ENCODE measurements at regions not wholly inside any gene's neighbourhood (a gene's known extent, or its start where the extent isn't known, plus 50 kb on each side); places are given as distances from the start of the nearest gene placed in this dataset.

GRCh38 chr3:147875498-147875897 is 466.3 kb downstream of the ZIC1 start:
- Histone ChIP-seq H3K27ac (ENCODE audit: low read length) (no peak overlapping the region), H3K4me3 (ENCODE audit: low read length) (no peak overlapping the region), H3K9me3 (ENCODE audit: insufficient read depth, low read depth, low read length) (peaks cover 13% of the 10 kb centered on the region; the same call in 1 of the 2 replicates), H3K36me3 (ENCODE audit: insufficient read depth, low read depth, low read length) (no peaks in the 10 kb centered on the region), H3K27me3 (ENCODE audit: insufficient read depth, low read length) (no peaks in the 10 kb centered on the region), H3K9ac (ENCODE audit: low read depth, low read length) (no peak overlapping the region), H3K4me1 (ENCODE audit: insufficient read depth, low read length) (no peaks in the 10 kb centered on the region)

GRCh38 chr3:147881933-147882332 is 472.8 kb downstream of the ZIC1 start:
- no peak overlapping the region for H3K9ac ChIP-seq (ENCODE audit: low read depth, low read length)
- H3K4me1 ChIP-seq (ENCODE audit: insufficient read depth, low read length) = no peaks in the 10 kb centered on the region
- H3K4me3 ChIP-seq (ENCODE audit: low read length) = no peak overlapping the region
- H3K27me3 ChIP-seq (ENCODE audit: insufficient read depth, low read length) = no peaks in the 10 kb centered on the region
- H3K36me3 ChIP-seq (ENCODE audit: insufficient read depth, low read depth, low read length) = no peaks in the 10 kb centered on the region
- H3K9me3 ChIP-seq (ENCODE audit: insufficient read depth, low read depth, low read length) = peaks cover 50% of the 10 kb centered on the region
- no peak overlapping the region for H3K27ac ChIP-seq (ENCODE audit: low read length)

- no peaks in the 10 kb centered on the region for H3K4me1 ChIP-seq (ENCODE audit: insufficient read depth, low read length)
- H3K9me3 ChIP-seq (ENCODE audit: insufficient read depth, low read depth, low read length) = peaks cover 23% of the 10 kb centered on the region
Observed at GRCh38 chr3:147886879-147887278, 477.7 kb downstream of the ZIC1 start.

GRCh38 chr3:147887797-147888196 is 478.6 kb downstream of the ZIC1 start:
- H3K27ac ChIP-seq (ENCODE audit: low read length) = no peak overlapping the region
- H3K27me3 ChIP-seq (ENCODE audit: insufficient read depth, low read length) = no peaks in the 10 kb centered on the region
- no peak overlapping the region for H3K4me3 ChIP-seq (ENCODE audit: low read length)
- peaks cover 14% of the 10 kb centered on the region for H3K9me3 ChIP-seq (ENCODE audit: insufficient read depth, low read depth, low read length)
- H3K4me1 ChIP-seq (ENCODE audit: insufficient read depth, low read length) = no peaks in the 10 kb centered on the region
- no peak overlapping the region for H3K9ac ChIP-seq (ENCODE audit: low read depth, low read length)
- H3K36me3 ChIP-seq (ENCODE audit: insufficient read depth, low read depth, low read length) = no peaks in the 10 kb centered on the region

More at GRCh38 chr3:147886879-147887278, 477.7 kb downstream of the ZIC1 start:
- Histone ChIP-seq H3K36me3 (ENCODE audit: insufficient read depth, low read depth, low read length) (no peaks in the 10 kb centered on the region), H3K4me3 (ENCODE audit: low read length) (no peak overlapping the region), H3K9ac (ENCODE audit: low read depth, low read length) (no peak overlapping the region), H3K27me3 (ENCODE audit: insufficient read depth, low read length) (no peaks in the 10 kb centered on the region), H3K27ac (ENCODE audit: low read length) (no peak overlapping the region)

- H3K27me3 ChIP-seq (ENCODE audit: insufficient read depth, low read length) = no peaks in the 10 kb centered on the region
- no peak overlapping the region for H3K27ac ChIP-seq (ENCODE audit: low read length)
- no peak overlapping the region for H3K4me3 ChIP-seq (ENCODE audit: low read length)
- H3K36me3 ChIP-seq (ENCODE audit: insufficient read depth, low read depth, low read length) = no peaks in the 10 kb centered on the region
- H3K4me1 ChIP-seq (ENCODE audit: insufficient read depth, low read length) = no peaks in the 10 kb centered on the region
- no peaks in the 10 kb centered on the region for H3K9me3 ChIP-seq (ENCODE audit: insufficient read depth, low read depth, low read length)
- no peak overlapping the region for H3K9ac ChIP-seq (ENCODE audit: low read depth, low read length)
Observed at GRCh38 chr3:147890114-147890513, 480.9 kb downstream of the ZIC1 start.

GRCh38 chr3:147895509-147895908 is 486.3 kb downstream of the ZIC1 start:
- Histone ChIP-seq H3K27me3 (ENCODE audit: insufficient read depth, low read length) (no peaks in the 10 kb centered on the region), H3K36me3 (ENCODE audit: insufficient read depth, low read depth, low read length) (no peaks in the 10 kb centered on the region), H3K4me1 (ENCODE audit: insufficient read depth, low read length) (no peaks in the 10 kb centered on the region), H3K27ac (ENCODE audit: low read length) (no peak overlapping the region), H3K9ac (ENCODE audit: low read depth, low read length) (no peak overlapping the region), H3K9me3 (ENCODE audit: insufficient read depth, low read depth, low read length) (peaks cover 1% of the 10 kb centered on the region; the same call in 1 of the 2 replicates), H3K4me3 (ENCODE audit: low read length) (no peak overlapping the region)

GRCh38 chr3:147900851-147901250 is 491.7 kb downstream of the ZIC1 start:
- Histone ChIP-seq H3K4me1 (ENCODE audit: insufficient read depth, low read length) (no peaks in the 10 kb centered on the region), H3K36me3 (ENCODE audit: insufficient read depth, low read depth, low read length) (no peaks in the 10 kb centered on the region), H3K9me3 (ENCODE audit: insufficient read depth, low read depth, low read length) (peaks cover 8% of the 10 kb centered on the region; the same call in 1 of the 2 replicates), H3K27ac (ENCODE audit: low read length) (no peak overlapping the region), H3K27me3 (ENCODE audit: insufficient read depth, low read length) (no peaks in the 10 kb centered on the region), H3K9ac (ENCODE audit: low read depth, low read length) (no peak overlapping the region), H3K4me3 (ENCODE audit: low read length) (no peak overlapping the region)

GRCh38 chr3:147903026-147903425 is 493.9 kb downstream of the ZIC1 start:
- Histone ChIP-seq H3K4me1 (ENCODE audit: insufficient read depth, low read length) (no peaks in the 10 kb centered on the region), H3K27ac (ENCODE audit: low read length) (no peak overlapping the region), H3K27me3 (ENCODE audit: insufficient read depth, low read length) (no peaks in the 10 kb centered on the region), H3K4me3 (ENCODE audit: low read length) (no peak overlapping the region), H3K9ac (ENCODE audit: low read depth, low read length) (no peak overlapping the region; the same call in 1 of the 2 replicates), H3K36me3 (ENCODE audit: insufficient read depth, low read depth, low read length) (no peaks in the 10 kb centered on the region), H3K9me3 (ENCODE audit: insufficient read depth, low read depth, low read length) (peaks cover 8% of the 10 kb centered on the region; the same call in 1 of the 2 replicates)

GRCh38 chr3:147904421-147904820 is 495.3 kb downstream of the ZIC1 start:
- Histone ChIP-seq H3K4me3 (ENCODE audit: low read length) (no peak overlapping the region), H3K27me3 (ENCODE audit: insufficient read depth, low read length) (no peaks in the 10 kb centered on the region), H3K4me1 (ENCODE audit: insufficient read depth, low read length) (no peaks in the 10 kb centered on the region), H3K9me3 (ENCODE audit: insufficient read depth, low read depth, low read length) (peaks cover 8% of the 10 kb centered on the region; the same call in 1 of the 2 replicates), H3K9ac (ENCODE audit: low read depth, low read length) (no peak overlapping the region), H3K27ac (ENCODE audit: low read length) (no peak overlapping the region), H3K36me3 (ENCODE audit: insufficient read depth, low read depth, low read length) (no peaks in the 10 kb centered on the region)

GRCh38 chr3:147906285-147906684 is 497.1 kb downstream of the ZIC1 start:
- Histone ChIP-seq H3K4me3 (ENCODE audit: low read length) (no peak overlapping the region), H3K4me1 (ENCODE audit: insufficient read depth, low read length) (no peaks in the 10 kb centered on the region), H3K27me3 (ENCODE audit: insufficient read depth, low read length) (no peaks in the 10 kb centered on the region)

GRCh38 chr3:147914532-147914931 is 505.4 kb downstream of the ZIC1 start:
- Histone ChIP-seq H3K27ac (ENCODE audit: low read length) (no peak overlapping the region), H3K9ac (ENCODE audit: low read depth, low read length) (no peak overlapping the region), H3K4me3 (ENCODE audit: low read length) (no peak overlapping the region), H3K27me3 (ENCODE audit: insufficient read depth, low read length) (no peaks in the 10 kb centered on the region), H3K9me3 (ENCODE audit: insufficient read depth, low read depth, low read length) (no peaks in the 10 kb centered on the region), H3K36me3 (ENCODE audit: insufficient read depth, low read depth, low read length) (no peaks in the 10 kb centered on the region), H3K4me1 (ENCODE audit: insufficient read depth, low read length) (no peaks in the 10 kb centered on the region)

More at GRCh38 chr3:147906285-147906684, 497.1 kb downstream of the ZIC1 start:
- Histone ChIP-seq H3K9ac (ENCODE audit: low read depth, low read length) (no peak overlapping the region), H3K27ac (ENCODE audit: low read length) (no peak overlapping the region), H3K36me3 (ENCODE audit: insufficient read depth, low read depth, low read length) (no peaks in the 10 kb centered on the region), H3K9me3 (ENCODE audit: insufficient read depth, low read depth, low read length) (no peaks in the 10 kb centered on the region)

- no peak overlapping the region for H3K27ac ChIP-seq (ENCODE audit: low read length)
- no peaks in the 10 kb centered on the region for H3K36me3 ChIP-seq (ENCODE audit: insufficient read depth, low read depth, low read length)
- no peak overlapping the region for H3K9ac ChIP-seq (ENCODE audit: low read depth, low read length)
- H3K27me3 ChIP-seq (ENCODE audit: insufficient read depth, low read length) = no peaks in the 10 kb centered on the region
- H3K4me1 ChIP-seq (ENCODE audit: insufficient read depth, low read length) = no peaks in the 10 kb centered on the region
- no peak overlapping the region for H3K4me3 ChIP-seq (ENCODE audit: low read length)
- no peaks in the 10 kb centered on the region for H3K9me3 ChIP-seq (ENCODE audit: insufficient read depth, low read depth, low read length)
Observed at GRCh38 chr3:147915057-147915456, 505.9 kb downstream of the ZIC1 start.

Data from iPS-20b (cell line).